ENCODE measurements at regions not wholly inside any gene's neighbourhood (a gene's known extent, or its start where the extent isn't known, plus 50 kb on each side); places are given as distances from the start of the nearest gene placed in this dataset. TPM values are rescaled to one million over a fixed set of nuclear protein-coding genes. Genes with fewer than 3 reads are reported as not detected.

- Histone ChIP-seq H3K4me1 (ENCODE audit: insufficient read depth) (no peaks in the 10 kb centered on the region), H3K27ac (no peak overlapping the region), H3K27me3 (no peaks in the 10 kb centered on the region), H3K9me3 (no peaks in the 10 kb centered on the region), H3K4me3 (no peak overlapping the region), H3K36me3 (no peaks in the 10 kb centered on the region)
- TF ChIP-seq CTCF (IDR thresholded peaks at IDR 0.05) (no peak), EP300 (IDR thresholded peaks at IDR 0.05) (no peak), POLR2A (IDR thresholded peaks at IDR 0.05) (no peak)
- intact Hi-C loops (cut with DNase I) = no loop called here
- no peak for DNase-seq
Observed at GRCh38 chr18:67577386-67577785, 60.9 kb upstream of the DSEL start.

- no peaks in the 10 kb centered on the region for H3K9me3 ChIP-seq
- no peak for TF ChIP-seq CTCF (IDR thresholded peaks at IDR 0.05)
- TF ChIP-seq POLR2A (IDR thresholded peaks at IDR 0.05) = no peak
- TF ChIP-seq EP300 (IDR thresholded peaks at IDR 0.05) = no peak
- no peaks in the 10 kb centered on the region for H3K4me1 ChIP-seq (ENCODE audit: insufficient read depth)
- DNase-seq = no peak
- H3K27ac ChIP-seq = no peak overlapping the region
- H3K36me3 ChIP-seq = no peaks in the 10 kb centered on the region
- H3K4me3 ChIP-seq = no peak overlapping the region
- WGBS, 3 donors = 91 to 92% (median 92%) methylated on average over 3 of the region's 3 CpGs
- no peaks in the 10 kb centered on the region for H3K27me3 ChIP-seq
- intact Hi-C loops (cut with DNase I) = no loop called here
Observed at GRCh38 chr18:67574749-67575148, 58.2 kb upstream of the DSEL start.

- Histone ChIP-seq H3K27me3 (no peaks in the 10 kb centered on the region), H3K27ac (no peak overlapping the region), H3K4me1 (ENCODE audit: insufficient read depth) (no peaks in the 10 kb centered on the region), H3K36me3 (no peaks in the 10 kb centered on the region), H3K9me3 (no peaks in the 10 kb centered on the region), H3K4me3 (no peak overlapping the region)
- WGBS, 3 donors = 83 to 88% (median 86%) methylated on average over 2 of the region's 2 CpGs
- intact Hi-C loops (cut with DNase I) = no loop called here
- TF ChIP-seq CTCF (IDR thresholded peaks at IDR 0.05) (no peak), POLR2A (IDR thresholded peaks at IDR 0.05) (no peak), EP300 (IDR thresholded peaks at IDR 0.05) (no peak)
- DNase-seq = no peak
Observed at GRCh38 chr18:67568166-67568565, 51.6 kb upstream of the DSEL start.

Small RNA genes in the stretch of these regions (small RNA-seq; reads per million reads assigned to genes)
- gene AC067819.1 = not detected

Measured in ovary (tissue), 7 donors.